Activated CD8-positive, alpha-beta T cell treated with anti-CD3 and anti-CD28 coated beads, Interleukin-2, amount 10 ng/mL, durations not matched to agents 7 days and 5 days (primary cell): ENCODE measurements at regions not wholly inside any gene's neighbourhood (a gene's known extent, or its start where the extent isn't known, plus 50 kb on each side); places are given as distances from the start of the nearest gene placed in this dataset.

Experiments
- ATAC-seq: fragments of 150-1000 bp; cut with Tn5 transposase; one replicate; pipeline ENCODE4 v1.10.0; 2021; ENCODE audit warnings: moderate library complexity
- CTCF ChIA-PET: fragments of 350-600 bp; sonication (Branson Sonifier 250); formaldehyde crosslinking; loops from one replicate; lab custom pipeline; 2021; ENCODE audit warnings: antibody characterized with exemption; lab: Charles Lee
- POLR2A ChIA-PET: fragments of 350-600 bp; sonication (Branson Sonifier 250); formaldehyde crosslinking; loops from one replicate; lab custom pipeline; 2021; ENCODE audit warnings: antibody characterized with exemption; lab: Charles Lee
- DNase-seq: peaks from one replicate; pipeline ENCODE4 v3.0.0-alpha.2; 2020
- H3K27ac Mint-ChIP-seq: one replicate; pipeline ENCODE4 v1.8.0; 2021; ENCODE audit warnings: mild to moderate bottlenecking, mixed read lengths
- H3K27me3 Mint-ChIP-seq: one replicate; pipeline ENCODE4 v1.8.0; 2021; ENCODE audit warnings: low read depth, mixed read lengths
- H3K36me3 Mint-ChIP-seq: one replicate; pipeline ENCODE4 v1.8.0; 2021; ENCODE audit warnings: low read depth, mixed read lengths
- H3K4me1 Mint-ChIP-seq: one replicate; pipeline ENCODE4 v1.8.0; 2021; ENCODE audit warnings: low read depth, mixed read lengths
- H3K4me3 Mint-ChIP-seq: one replicate; pipeline ENCODE4 v1.8.0; 2021; ENCODE audit warnings: mild to moderate bottlenecking, mixed read lengths
- H3K9me3 Mint-ChIP-seq: one replicate; pipeline ENCODE4 v1.8.0; 2022; ENCODE audit warnings: mixed read lengths; ENCODE audit not compliant: insufficient read depth

DNA sequence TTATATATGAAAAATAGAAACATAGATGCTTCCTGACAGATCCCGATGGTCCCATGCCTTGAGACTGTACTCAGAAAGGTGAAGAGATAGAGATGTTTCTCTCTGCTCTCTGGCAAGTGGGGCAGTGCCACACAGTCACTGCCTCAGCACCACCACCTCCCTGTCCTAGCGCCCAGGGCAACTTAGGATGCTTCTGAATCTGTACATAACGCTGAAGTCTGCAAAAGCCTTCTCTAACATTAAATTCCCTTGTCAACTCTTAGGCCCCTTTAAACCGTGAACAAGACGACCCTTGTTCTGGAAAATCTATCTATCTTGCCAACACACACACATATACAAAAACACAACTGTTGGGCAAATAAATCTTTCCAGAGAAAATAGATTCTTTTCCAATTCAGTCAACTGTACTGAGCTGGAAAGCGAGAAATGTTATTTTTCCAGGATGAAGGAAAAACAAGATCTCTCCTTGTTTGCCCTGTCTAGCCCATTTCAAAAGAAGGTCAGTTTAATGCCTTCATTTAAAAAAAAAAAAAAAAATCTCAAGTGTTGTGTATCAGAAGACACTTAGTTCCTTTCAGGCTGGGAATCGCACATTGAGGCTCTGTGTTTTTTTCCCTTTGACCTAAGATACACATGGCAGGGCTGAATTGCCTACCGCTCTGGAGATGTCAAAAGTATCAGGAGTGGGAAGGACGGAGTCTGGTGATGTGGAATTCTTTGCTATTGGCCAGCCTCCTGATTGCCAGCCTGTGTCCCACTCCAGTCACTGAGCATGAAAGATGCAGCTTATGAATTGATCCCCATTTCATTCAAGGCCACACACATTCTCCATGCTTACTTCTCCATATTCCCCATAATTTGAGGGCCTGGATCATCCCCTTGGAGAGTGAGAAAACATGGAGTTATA lies 241.4 kb downstream of the LACC1 start:
- Mint-ChIP-seq H3K4me1 (peaks cover 12% of the 10 kb centered on the region), H3K9me3 (peaks cover 11% of the 10 kb centered on the region), H3K27ac (no peak overlapping the region), H3K4me3 (no peak overlapping the region), H3K36me3 (no peaks in the 10 kb centered on the region), H3K27me3 (peaks cover 3% of the 10 kb centered on the region)
- no peak for DNase-seq
- ChIA-PET CTCF (no interaction called here), POLR2A (no interaction called here)
- no peak for ATAC-seq

DNA sequence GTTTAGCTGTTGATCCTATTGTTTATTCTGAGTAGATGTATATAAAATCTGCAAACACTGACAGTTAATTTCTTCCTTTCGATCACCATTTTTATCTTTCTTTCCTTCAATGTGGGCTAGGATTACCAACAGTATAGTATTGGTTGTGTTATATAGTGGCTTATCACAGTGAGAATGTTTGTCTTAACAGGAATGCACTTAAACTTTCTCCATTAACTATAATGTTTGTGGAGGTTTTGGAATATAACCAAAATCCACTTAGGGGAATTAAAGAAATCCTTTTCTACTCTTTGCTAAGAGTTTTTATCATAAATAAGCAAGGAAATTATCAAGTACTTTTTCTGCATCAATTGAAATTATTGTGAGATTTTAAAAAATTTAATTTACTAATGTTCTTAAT lies 244.6 kb downstream of the LACC1 start:
- Mint-ChIP-seq H3K27ac (no peak overlapping the region), H3K27me3 (peaks cover 3% of the 10 kb centered on the region), H3K4me1 (no peaks in the 10 kb centered on the region), H3K9me3 (peaks cover 11% of the 10 kb centered on the region), H3K36me3 (no peaks in the 10 kb centered on the region), H3K4me3 (no peak overlapping the region)
- ATAC-seq, result no peak
- CTCF ChIA-PET, result interaction anchor here (1.3 kb wide), 1 partner anchor 16 kb away, joined by 3 read pairs; no protein-coding TSS in a partner anchor
- DNase-seq, result no peak
- POLR2A ChIA-PET, result no interaction called here

DNA sequence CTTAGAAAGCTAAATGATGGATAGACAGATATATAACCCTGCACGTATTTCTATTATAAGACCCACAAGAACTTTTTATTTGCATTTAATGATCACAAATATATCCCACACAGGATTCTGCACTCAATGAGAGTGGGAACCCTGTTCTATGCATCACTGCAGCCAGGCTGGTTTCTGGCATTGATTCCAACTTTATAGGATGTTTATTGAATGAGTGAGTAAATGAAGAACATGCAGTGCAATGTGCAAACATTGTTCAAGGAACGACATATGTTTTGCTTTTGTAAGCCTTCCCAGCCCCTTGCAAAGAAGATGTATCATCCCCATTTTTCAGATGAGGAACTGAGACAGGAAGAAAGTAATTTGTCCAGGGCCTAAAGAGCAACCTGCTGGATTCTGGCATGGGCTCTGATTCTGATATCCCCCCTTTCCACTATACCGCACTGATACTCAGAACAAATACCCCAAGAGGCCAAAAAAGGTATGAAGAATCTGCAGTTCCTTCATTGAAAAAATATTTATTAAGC lies 246.3 kb downstream of the LACC1 start:
- H3K4me3 Mint-ChIP-seq, result no peak overlapping the region
- H3K4me1 Mint-ChIP-seq, result no peaks in the 10 kb centered on the region
- peaks cover 11% of the 10 kb centered on the region for H3K9me3 Mint-ChIP-seq
- CTCF ChIA-PET, result no interaction called here
- POLR2A ChIA-PET, result no interaction called here
- DNase-seq, result no peak
- no peaks in the 10 kb centered on the region for H3K36me3 Mint-ChIP-seq
- ATAC-seq, result no peak
- H3K27me3 Mint-ChIP-seq, result peaks cover 5% of the 10 kb centered on the region
- H3K27ac Mint-ChIP-seq, result no peak overlapping the region

DNA sequence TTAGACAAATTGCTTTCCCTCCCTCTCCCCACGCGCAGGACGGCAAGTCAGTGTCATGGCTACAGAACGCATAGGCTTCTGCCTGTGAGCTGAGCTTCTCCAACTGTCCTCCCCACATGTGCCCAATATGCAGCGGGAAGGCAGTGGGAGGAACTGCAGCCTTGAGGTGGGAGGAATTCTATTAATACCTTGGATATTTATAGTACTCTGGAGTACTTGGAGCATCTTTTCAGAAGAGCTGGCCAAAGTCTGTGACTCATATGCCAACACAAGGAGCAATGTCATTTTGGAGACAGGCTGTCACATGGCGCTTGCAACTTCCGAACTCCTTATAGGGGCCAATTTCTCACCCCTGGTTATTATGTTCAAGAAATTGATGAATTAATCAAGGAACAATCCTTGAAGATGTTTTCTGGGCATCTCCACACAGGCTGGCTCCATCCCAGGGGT lies 245.0 kb upstream of the SERP2 start:
- DNase-seq (no peak), ATAC-seq (no peak)
- Mint-ChIP-seq H3K27me3 (peaks cover 2% of the 10 kb centered on the region), H3K4me1 (no peaks in the 10 kb centered on the region), H3K4me3 (no peak overlapping the region), H3K27ac (no peak overlapping the region), H3K36me3 (no peaks in the 10 kb centered on the region), H3K9me3 (peaks cover 6% of the 10 kb centered on the region)
- ChIA-PET POLR2A (no interaction called here), CTCF (no interaction called here)

GRCh38 chr13:44129418-44129817 lies 244.2 kb upstream of the SERP2 start:
- CTCF ChIA-PET, result no interaction called here
- no peak overlapping the region for H3K27ac Mint-ChIP-seq
- no peak overlapping the region for H3K4me3 Mint-ChIP-seq
- ATAC-seq, result no peak
- H3K9me3 Mint-ChIP-seq, result no peaks in the 10 kb centered on the region
- no peaks in the 10 kb centered on the region for H3K36me3 Mint-ChIP-seq
- H3K4me1 Mint-ChIP-seq, result no peaks in the 10 kb centered on the region
- peaks cover 2% of the 10 kb centered on the region for H3K27me3 Mint-ChIP-seq
- POLR2A ChIA-PET, result no interaction called here
- no peak for DNase-seq

DNA sequence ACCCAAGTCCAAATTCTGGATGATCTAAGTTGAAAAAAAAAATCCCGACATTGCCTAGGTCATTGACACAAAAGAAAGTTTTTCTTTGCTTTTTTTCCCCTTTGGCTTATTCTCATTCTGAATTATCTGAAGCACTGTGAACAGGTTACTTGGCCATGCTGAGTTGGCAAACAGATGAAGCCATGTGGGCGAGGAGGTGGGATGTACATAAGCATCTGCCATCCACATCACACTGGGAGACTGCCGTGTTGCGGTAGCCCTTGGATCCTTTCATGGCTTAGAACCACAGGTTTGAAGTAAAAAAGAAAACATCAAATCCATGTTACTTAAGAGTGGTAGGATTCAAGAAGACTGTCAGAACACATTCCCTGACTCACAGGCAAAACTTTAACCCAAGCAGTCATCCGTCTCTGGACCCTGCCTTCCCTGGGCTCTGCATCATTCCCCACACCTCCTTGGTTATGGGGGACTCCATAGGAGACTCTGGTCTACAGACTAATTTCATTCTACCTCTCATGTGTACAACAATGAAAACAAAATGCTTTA lies 242.5 kb upstream of the SERP2 start:
- Mint-ChIP-seq H3K27me3 (peaks cover 2% of the 10 kb centered on the region), H3K36me3 (no peaks in the 10 kb centered on the region), H3K4me3 (no peak overlapping the region), H3K27ac (no peak overlapping the region), H3K9me3 (no peaks in the 10 kb centered on the region), H3K4me1 (no peaks in the 10 kb centered on the region)
- DNase-seq, result no peak
- POLR2A ChIA-PET, result no interaction called here
- CTCF ChIA-PET, result no interaction called here
- no peak for ATAC-seq

DNA sequence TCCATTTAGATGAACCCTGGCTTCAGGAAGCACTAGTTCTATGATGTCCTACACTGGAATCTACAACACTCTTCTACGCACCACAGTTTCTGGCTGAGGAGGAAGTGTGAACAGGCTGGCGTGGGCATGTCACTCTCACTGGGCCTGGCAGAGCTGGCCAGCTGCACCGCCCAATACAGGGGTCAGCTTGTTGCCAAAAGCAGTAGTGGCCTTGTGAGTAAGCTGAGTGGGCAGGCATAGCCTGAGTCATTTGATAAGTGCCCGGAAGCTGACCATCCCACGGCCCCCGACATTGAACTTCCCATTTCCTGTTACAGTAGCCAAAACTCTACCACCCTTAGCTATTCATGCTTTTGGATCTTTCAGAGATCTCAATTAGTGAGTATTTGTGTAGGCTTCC lies 240.9 kb upstream of the SERP2 start:
- ChIA-PET POLR2A (no interaction called here), CTCF (no interaction called here)
- H3K27me3 Mint-ChIP-seq, result peaks cover 2% of the 10 kb centered on the region
- no peak overlapping the region for H3K4me3 Mint-ChIP-seq
- no peak for ATAC-seq
- H3K36me3 Mint-ChIP-seq, result no peaks in the 10 kb centered on the region
- no peak for DNase-seq
- H3K27ac Mint-ChIP-seq, result no peak overlapping the region
- H3K4me1 Mint-ChIP-seq, result no peaks in the 10 kb centered on the region
- H3K9me3 Mint-ChIP-seq, result no peaks in the 10 kb centered on the region

- ChIA-PET CTCF (no interaction called here), POLR2A (no interaction called here)
- H3K4me1 Mint-ChIP-seq, result no peaks in the 10 kb centered on the region
- H3K27me3 Mint-ChIP-seq, result peaks cover 2% of the 10 kb centered on the region
- ATAC-seq, result no peak
- H3K36me3 Mint-ChIP-seq, result no peaks in the 10 kb centered on the region
- H3K27ac Mint-ChIP-seq, result no peak overlapping the region
- H3K4me3 Mint-ChIP-seq, result no peak overlapping the region
- no peaks in the 10 kb centered on the region for H3K9me3 Mint-ChIP-seq
- DNase-seq, result no peak
Measured at GRCh38 chr13:44133626-44134025, 240.0 kb upstream of the SERP2 start.

DNA sequence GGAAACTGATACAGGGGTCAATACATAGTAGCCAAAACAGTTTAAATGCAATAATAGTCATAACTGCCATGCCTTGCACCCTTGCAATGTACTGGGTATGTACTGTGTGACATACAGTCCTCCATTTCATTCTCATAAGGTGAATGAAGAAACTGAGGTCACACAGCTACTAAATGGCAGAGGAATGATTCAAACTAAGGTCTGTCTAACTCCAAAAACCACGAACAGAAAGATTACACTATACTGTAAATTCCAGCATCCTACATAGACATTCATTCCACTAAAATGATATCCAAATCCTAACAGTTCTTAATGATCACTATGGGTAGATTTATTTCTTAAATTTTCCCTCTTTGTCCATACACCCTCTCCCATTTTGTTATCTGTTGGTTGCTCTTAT lies 238.1 kb upstream of the SERP2 start:
- ATAC-seq (no peak), DNase-seq (no peak)
- Mint-ChIP-seq H3K27me3 (peaks cover 5% of the 10 kb centered on the region), H3K9me3 (no peaks in the 10 kb centered on the region), H3K36me3 (no peaks in the 10 kb centered on the region), H3K4me1 (no peaks in the 10 kb centered on the region), H3K27ac (no peak overlapping the region), H3K4me3 (no peak overlapping the region)
- ChIA-PET CTCF (no interaction called here), POLR2A (no interaction called here)

GRCh38 chr13:44136696-44137268 lies 236.8 kb upstream of the SERP2 start:
- Mint-ChIP-seq H3K36me3 (no peaks in the 10 kb centered on the region), H3K27me3 (peaks cover 5% of the 10 kb centered on the region), H3K4me1 (peaks cover 8% of the 10 kb centered on the region), H3K9me3 (no peaks in the 10 kb centered on the region), H3K27ac (no peak overlapping the region), H3K4me3 (no peak overlapping the region)
- ChIA-PET POLR2A (no interaction called here), CTCF (no interaction called here)
- ATAC-seq, result no peak
- DNase-seq, result no peak

DNA sequence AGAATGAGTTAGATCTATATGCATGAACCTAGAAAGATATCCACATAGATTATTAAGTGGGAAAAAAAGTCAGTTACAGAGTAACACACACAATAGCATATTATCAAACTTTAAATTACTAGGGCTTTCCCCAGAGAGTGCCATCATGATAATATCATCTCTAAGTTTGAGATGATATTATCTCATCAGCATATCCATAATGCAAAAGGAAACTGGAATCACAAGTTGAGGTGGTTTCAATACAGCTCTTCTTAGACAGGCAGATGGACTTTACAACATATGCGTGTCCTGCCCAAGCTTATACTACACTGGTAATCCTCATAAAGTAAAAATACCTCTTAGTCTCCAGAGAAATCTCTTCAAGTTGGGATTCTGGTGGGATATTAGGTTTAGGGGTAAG lies 236.2 kb upstream of the SERP2 start:
- Mint-ChIP-seq H3K27ac (no peak overlapping the region), H3K27me3 (peaks cover 8% of the 10 kb centered on the region), H3K36me3 (no peaks in the 10 kb centered on the region), H3K9me3 (no peaks in the 10 kb centered on the region), H3K4me1 (peaks cover 12% of the 10 kb centered on the region), H3K4me3 (no peak overlapping the region)
- ChIA-PET POLR2A (no interaction called here), CTCF (no interaction called here)
- ATAC-seq (no peak), DNase-seq (no peak)

DNA sequence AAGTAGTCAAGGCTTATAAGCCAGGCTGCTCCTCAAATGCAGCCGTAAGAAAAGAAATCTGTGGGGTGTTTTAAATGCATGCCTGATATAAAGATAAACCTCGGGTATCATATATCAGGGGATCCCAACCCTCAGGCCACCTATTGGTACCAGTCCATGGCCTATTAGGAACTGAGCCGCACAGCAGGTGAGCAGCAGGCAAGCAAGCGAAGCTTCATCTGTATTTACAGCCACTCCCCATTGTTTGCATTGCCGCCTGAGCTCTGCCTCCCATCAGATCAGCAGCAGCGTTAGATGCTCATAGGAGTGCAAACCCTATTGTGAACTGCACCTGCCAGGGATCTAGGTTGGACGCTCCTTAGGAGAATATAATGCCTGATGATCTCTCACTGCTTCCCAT lies 233.5 kb upstream of the SERP2 start:
- peaks cover 18% of the 10 kb centered on the region for H3K27me3 Mint-ChIP-seq

More for the DNA sequence above, 233.5 kb upstream of the SERP2 start:
- Mint-ChIP-seq H3K27ac (no peak overlapping the region), H3K4me3 (no peak overlapping the region), H3K9me3 (no peaks in the 10 kb centered on the region), H3K4me1 (peaks cover 14% of the 10 kb centered on the region), H3K36me3 (no peaks in the 10 kb centered on the region)
- ATAC-seq (no peak), DNase-seq (no peak)
- POLR2A ChIA-PET, result no interaction called here
- CTCF ChIA-PET, result interaction anchor here (1.4 to 1.6 kb wide), 2 partner anchors 16 to 22 kb away, joined by 3 read pairs; no protein-coding TSS in a partner anchor
